22Rv1 (cell line): ENCODE measurements at regions not wholly inside any gene's neighbourhood (a gene's known extent, or its start where the extent isn't known, plus 50 kb on each side); places are given as distances from the start of the nearest gene placed in this dataset.

Source experiments
- ZFX ChIP-seq: fragments of 450-650 bp; IDR thresholded peaks from 2 replicates; pipeline ENCODE4 v1.6.1; 2017; ENCODE audit warnings: antibody characterized with exemption, borderline replicate concordance
- TF ChIP-seq, protein P1 (sequence below): fragments of 450-650 bp; IDR thresholded peaks from 2 replicates; pipeline ENCODE4 v1.5.1; 2017; ENCODE audit warnings: mild to moderate bottlenecking

GRCh38 chr9:28764532-28764931, 1191.3 kb upstream of the C9orf72 start:
- TF ChIP-seq, protein P1, sequence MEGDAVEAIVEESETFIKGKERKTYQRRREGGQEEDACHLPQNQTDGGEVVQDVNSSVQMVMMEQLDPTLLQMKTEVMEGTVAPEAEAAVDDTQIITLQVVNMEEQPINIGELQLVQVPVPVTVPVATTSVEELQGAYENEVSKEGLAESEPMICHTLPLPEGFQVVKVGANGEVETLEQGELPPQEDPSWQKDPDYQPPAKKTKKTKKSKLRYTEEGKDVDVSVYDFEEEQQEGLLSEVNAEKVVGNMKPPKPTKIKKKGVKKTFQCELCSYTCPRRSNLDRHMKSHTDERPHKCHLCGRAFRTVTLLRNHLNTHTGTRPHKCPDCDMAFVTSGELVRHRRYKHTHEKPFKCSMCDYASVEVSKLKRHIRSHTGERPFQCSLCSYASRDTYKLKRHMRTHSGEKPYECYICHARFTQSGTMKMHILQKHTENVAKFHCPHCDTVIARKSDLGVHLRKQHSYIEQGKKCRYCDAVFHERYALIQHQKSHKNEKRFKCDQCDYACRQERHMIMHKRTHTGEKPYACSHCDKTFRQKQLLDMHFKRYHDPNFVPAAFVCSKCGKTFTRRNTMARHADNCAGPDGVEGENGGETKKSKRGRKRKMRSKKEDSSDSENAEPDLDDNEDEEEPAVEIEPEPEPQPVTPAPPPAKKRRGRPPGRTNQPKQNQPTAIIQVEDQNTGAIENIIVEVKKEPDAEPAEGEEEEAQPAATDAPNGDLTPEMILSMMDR = no peak
- no peak for TF ChIP-seq ZFX
